ENCODE measurements at regions not wholly inside any gene's neighbourhood (a gene's known extent, or its start where the extent isn't known, plus 50 kb on each side); places are given as distances from the start of the nearest gene placed in this dataset.

DNA sequence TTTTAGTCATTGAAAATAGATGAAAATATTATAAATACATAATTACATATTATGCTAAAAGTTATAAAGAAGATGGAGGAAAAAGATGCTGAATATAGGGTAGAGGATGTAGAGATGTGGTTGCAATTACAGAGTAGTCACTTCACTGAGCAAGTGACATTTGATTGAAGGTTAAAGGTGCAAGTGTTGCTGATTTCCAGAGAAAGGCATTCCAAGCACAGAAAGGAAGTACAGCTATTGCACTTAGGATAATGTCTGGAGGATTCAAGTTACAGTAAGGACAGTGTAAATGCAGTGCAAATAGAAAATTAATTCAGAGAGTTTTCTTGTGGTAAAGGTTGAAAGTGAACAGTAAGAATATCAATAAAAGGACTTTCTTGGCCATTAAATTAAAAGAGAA is 1721.8 kb downstream of the PCDH9 start:
- TF ChIP-seq POLR2A (IDR thresholded peaks at IDR 0.05; ENCODE audit: low read length) (no peak), GATA1 (IDR thresholded peaks at IDR 0.05; ENCODE audit: low read depth, low read length) (no peak)
